ENCODE measurements at regions not wholly inside any gene's neighbourhood (a gene's known extent, or its start where the extent isn't known, plus 50 kb on each side); places are given as distances from the start of the nearest gene placed in this dataset.
A peak's percentile ranks its signal among the peaks of the same experiment; 100 is the strongest.

GRCh38 chr11:112448806-112449205 lies 188.1 kb upstream of the PLET1 start:
- TF ChIP-seq POLR2A (IDR thresholded peaks at IDR 0.05) = no peak
- no peak for TF ChIP-seq CTCF (IDR thresholded peaks at IDR 0.05)
- no peak overlapping the region for H3K27ac ChIP-seq
- H3K36me3 ChIP-seq (ENCODE audit: low read depth, missing control alignments) = no peaks in the 10 kb centered on the region
- no peaks in the 10 kb centered on the region for H3K27me3 ChIP-seq
- WGBS, 2 donors = 90 to 97% methylated on average over 1 of the region's 1 CpG
- no peak overlapping the region for H3K4me3 ChIP-seq
- DNase-seq = no peak
- no peaks in the 10 kb centered on the region for H3K9me3 ChIP-seq
- intact Hi-C loops (cut with DNase I; ENCODE audit: low total_unique reads) = no loop called here
- no peaks in the 10 kb centered on the region for H3K4me1 ChIP-seq

- intact Hi-C loops (cut with DNase I; ENCODE audit: low total_unique reads) = no loop called here
- no peaks in the 10 kb centered on the region for H3K27me3 ChIP-seq
- no peaks in the 10 kb centered on the region for H3K4me1 ChIP-seq
- H3K36me3 ChIP-seq (ENCODE audit: low read depth, missing control alignments) = no peaks in the 10 kb centered on the region
- DNase-seq = no peak
- no peak for TF ChIP-seq POLR2A (IDR thresholded peaks at IDR 0.05)
- TF ChIP-seq CTCF (IDR thresholded peaks at IDR 0.05) = no peak
- H3K27ac ChIP-seq = no peak overlapping the region
- no peaks in the 10 kb centered on the region for H3K9me3 ChIP-seq
- WGBS, 2 donors = 87 to 89% methylated on average over 4 of the region's 4 CpGs
- no peak overlapping the region for H3K4me3 ChIP-seq
Measured at GRCh38 chr11:112451250-112451649, 190.6 kb upstream of the PLET1 start.

GRCh38 chr11:112453601-112454577 lies 193.2 kb upstream of the PLET1 start:
- H3K36me3 ChIP-seq (ENCODE audit: low read depth, missing control alignments) = no peaks in the 10 kb centered on the region
- WGBS, 2 donors = 82 to 84% methylated on average over 4 of the region's 4 CpGs
- TF ChIP-seq POLR2A (IDR thresholded peaks at IDR 0.05) (no peak), CTCF (IDR thresholded peaks at IDR 0.05) (peak in 1 of 3 experiments; percentile 6)
- DNase-seq = peak; percentile 53
- no peaks in the 10 kb centered on the region for H3K4me1 ChIP-seq
- H3K27ac ChIP-seq = no peak overlapping the region
- H3K9me3 ChIP-seq = no peaks in the 10 kb centered on the region
- intact Hi-C loops (cut with DNase I; ENCODE audit: low total_unique reads) = no loop called here
- no peak overlapping the region for H3K4me3 ChIP-seq
- no peaks in the 10 kb centered on the region for H3K27me3 ChIP-seq

GRCh38 chr11:112454841-112455240 lies 194.2 kb upstream of the PLET1 start:
- intact Hi-C loops (cut with DNase I; ENCODE audit: low total_unique reads) = no loop called here
- H3K36me3 ChIP-seq (ENCODE audit: low read depth, missing control alignments) = no peaks in the 10 kb centered on the region
- no peaks in the 10 kb centered on the region for H3K9me3 ChIP-seq
- no peaks in the 10 kb centered on the region for H3K27me3 ChIP-seq
- no peak for DNase-seq
- no peaks in the 10 kb centered on the region for H3K4me1 ChIP-seq
- H3K27ac ChIP-seq = no peak overlapping the region
- TF ChIP-seq POLR2A (IDR thresholded peaks at IDR 0.05) (no peak), CTCF (IDR thresholded peaks at IDR 0.05) (no peak)
- H3K4me3 ChIP-seq = no peak overlapping the region
- 93 to 95% methylated on average over 4 of the region's 4 CpGs for WGBS, 2 donors

All from testis (tissue), 2 donors.